Liver (tissue), 3 donors: ENCODE measurements at regions not wholly inside any gene's neighbourhood (a gene's known extent, or its start where the extent isn't known, plus 50 kb on each side); places are given as distances from the start of the nearest gene placed in this dataset.

ENCODE experiments used
- CTCF ChIP-seq: fragments of 150-350 bp; IDR thresholded peaks from 2 replicates; pipeline ENCODE4 v1.5.1; 2017; ENCODE audit warnings: improper control_type of control experiment, low read depth, low read length; ENCODE audit not compliant: missing input control
- MAX ChIP-seq: IDR thresholded peaks from 2 replicates; pipeline ENCODE4 v1.6.1; 2016; ENCODE audit warnings: antibody characterized with exemption
- NR2F2 ChIP-seq: IDR thresholded peaks from 2 replicates; pipeline ENCODE4 v1.6.1; 2016; ENCODE audit warnings: antibody characterized with exemption
- REST ChIP-seq: IDR thresholded peaks from 2 replicates; pipeline ENCODE4 v1.6.1; 2016; ENCODE audit warnings: antibody characterized with exemption, mild to moderate bottlenecking
- RXRA ChIP-seq, 2 donors: IDR thresholded peaks; 2 replicates each; pipeline ENCODE4 v1.6.1; 2017 to 2018; ENCODE audit warnings: antibody characterized with exemption in 2 of 2, mild to moderate bottlenecking in 1 of 2
- SP1 ChIP-seq: IDR thresholded peaks from 2 replicates; pipeline ENCODE4 v1.6.1; 2018; ENCODE audit warnings: antibody characterized with exemption, mild to moderate bottlenecking
- TAF1 ChIP-seq: conservative IDR thresholded peaks from 2 replicates; pipeline ENCODE4 v1.6.1; 2016; ENCODE audit warnings: antibody characterized with exemption, mild to moderate bottlenecking
- YY1 ChIP-seq: IDR thresholded peaks from 2 replicates; pipeline ENCODE4 v1.6.1; 2016; ENCODE audit warnings: antibody characterized with exemption, mild to moderate bottlenecking
- ZBTB33 ChIP-seq: IDR thresholded peaks from 2 replicates; pipeline ENCODE4 v1.6.1; 2016; ENCODE audit warnings: antibody characterized with exemption
- donor health status: healthy.
- donor health status: healthy.

- TF ChIP-seq ZBTB33 (no peak), REST (no peak), CTCF (no peak), SP1 (no peak), NR2F2 (no peak), RXRA (IDR thresholded peaks at IDR 0.05) (no peak), MAX (no peak), YY1 (no peak), TAF1 (no peak)
Observed at GRCh38 chr11:127057126-127057525, 56.6 kb upstream of the KIRREL3 start.
